ENCODE measurements at regions not wholly inside any gene's neighbourhood (a gene's known extent, or its start where the extent isn't known, plus 50 kb on each side); places are given as distances from the start of the nearest gene placed in this dataset.

DNA sequence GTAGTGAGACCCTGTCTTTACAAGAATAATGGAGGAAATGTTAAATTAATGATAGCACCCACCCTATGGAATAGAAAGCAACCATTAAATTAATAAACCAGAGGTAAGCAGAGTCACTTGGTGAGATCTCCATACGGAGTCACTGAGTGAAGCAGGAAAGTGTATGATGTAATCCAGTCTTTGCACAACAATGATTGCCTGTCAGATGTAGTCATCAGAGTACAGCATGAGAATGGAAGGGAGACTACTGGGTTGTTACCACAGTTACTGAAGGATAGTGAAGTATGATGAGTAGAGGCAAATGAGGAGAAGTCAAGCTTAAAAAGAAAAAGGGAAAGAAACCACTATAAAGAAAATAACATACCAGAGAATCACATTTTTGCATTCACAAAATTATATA lies 371.9 kb upstream of the SHH start:
- Histone ChIP-seq H3K27ac (ENCODE audit: low read depth in 2 of 2, low read length in 2 of 2) (no peak overlapping the region), H3K4me3 (ENCODE audit: low read length in 3 of 3) (no peak overlapping the region), H3K27me3 (ENCODE audit: control insufficient read depth, insufficient read depth, low read length) (no peaks in the 10 kb centered on the region), H3K36me3 (ENCODE audit: control insufficient read depth in 2 of 3, insufficient read depth in 3 of 3, low read length in 3 of 3) (no peaks in the 10 kb centered on the region), H3K9ac (ENCODE audit: low read length in 3 of 3) (no peak overlapping the region), H3K9me3 (ENCODE audit: control insufficient read depth in 2 of 3, insufficient read depth in 1 of 3, low read length in 3 of 3) (no peaks in the 10 kb centered on the region), H3K4me1 (ENCODE audit: control insufficient read depth in 2 of 3, insufficient read depth in 2 of 3, low read depth in 1 of 3, low read length in 3 of 3) (no peaks in the 10 kb centered on the region)
- FAIRE-seq: no peak
- no peak for DNase-seq
- intact Hi-C loops (cut with DNase I): no loop called here
- TF ChIP-seq, protein P1, sequence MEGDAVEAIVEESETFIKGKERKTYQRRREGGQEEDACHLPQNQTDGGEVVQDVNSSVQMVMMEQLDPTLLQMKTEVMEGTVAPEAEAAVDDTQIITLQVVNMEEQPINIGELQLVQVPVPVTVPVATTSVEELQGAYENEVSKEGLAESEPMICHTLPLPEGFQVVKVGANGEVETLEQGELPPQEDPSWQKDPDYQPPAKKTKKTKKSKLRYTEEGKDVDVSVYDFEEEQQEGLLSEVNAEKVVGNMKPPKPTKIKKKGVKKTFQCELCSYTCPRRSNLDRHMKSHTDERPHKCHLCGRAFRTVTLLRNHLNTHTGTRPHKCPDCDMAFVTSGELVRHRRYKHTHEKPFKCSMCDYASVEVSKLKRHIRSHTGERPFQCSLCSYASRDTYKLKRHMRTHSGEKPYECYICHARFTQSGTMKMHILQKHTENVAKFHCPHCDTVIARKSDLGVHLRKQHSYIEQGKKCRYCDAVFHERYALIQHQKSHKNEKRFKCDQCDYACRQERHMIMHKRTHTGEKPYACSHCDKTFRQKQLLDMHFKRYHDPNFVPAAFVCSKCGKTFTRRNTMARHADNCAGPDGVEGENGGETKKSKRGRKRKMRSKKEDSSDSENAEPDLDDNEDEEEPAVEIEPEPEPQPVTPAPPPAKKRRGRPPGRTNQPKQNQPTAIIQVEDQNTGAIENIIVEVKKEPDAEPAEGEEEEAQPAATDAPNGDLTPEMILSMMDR (IDR thresholded peaks at IDR 0.05; ENCODE audit: borderline replicate concordance, extremely low read depth, insufficient read depth): no peak

DNA sequence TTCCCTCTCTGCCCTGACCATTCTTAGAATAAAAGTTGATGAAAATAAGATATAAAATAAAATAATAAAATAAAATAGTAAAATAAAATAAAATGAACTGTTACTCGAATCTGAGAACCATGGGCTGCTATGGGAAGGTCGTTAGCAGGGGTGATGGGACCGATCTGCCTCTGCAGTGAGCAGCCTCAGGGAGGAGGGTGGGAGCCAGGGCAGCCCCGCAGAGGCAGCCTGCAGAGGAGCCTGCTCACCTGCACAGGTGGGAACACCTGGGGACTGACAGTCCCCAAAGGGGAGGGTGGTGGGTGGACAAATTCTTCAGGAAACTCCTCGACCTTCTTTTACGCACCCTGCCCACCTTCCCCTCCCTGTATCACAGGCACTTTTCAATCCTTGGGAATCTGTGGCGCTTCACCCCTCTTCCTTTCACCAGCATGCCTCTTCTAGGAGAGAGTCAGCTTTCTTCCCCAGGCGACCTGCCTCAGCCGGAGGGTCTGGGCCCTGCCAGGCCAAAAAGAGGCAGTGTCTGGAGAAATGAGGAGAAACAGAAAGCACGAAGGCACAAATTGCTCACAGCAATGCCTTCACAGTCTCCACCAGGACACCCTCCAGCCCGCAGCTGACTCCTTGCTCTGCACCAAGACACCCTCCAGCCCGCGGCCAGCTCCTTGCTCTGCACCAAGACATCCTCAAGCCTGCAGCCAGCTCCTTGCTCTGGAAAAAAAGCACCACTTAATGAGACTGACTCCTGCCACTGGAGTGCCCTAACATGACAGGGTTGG lies 368.4 kb upstream of the SHH start:
- no peaks in the 10 kb centered on the region for H3K4me1 ChIP-seq (ENCODE audit: control insufficient read depth in 2 of 3, insufficient read depth in 2 of 3, low read depth in 1 of 3, low read length in 3 of 3)
- DNase-seq (no peak), FAIRE-seq (no peak)
- H3K9ac ChIP-seq (ENCODE audit: low read length in 3 of 3): no peak overlapping the region
- H3K27ac ChIP-seq (ENCODE audit: low read depth in 2 of 2, low read length in 2 of 2): no peak overlapping the region
- H3K27me3 ChIP-seq (ENCODE audit: control insufficient read depth, insufficient read depth, low read length): no peaks in the 10 kb centered on the region
- TF ChIP-seq, protein P1 (IDR thresholded peaks at IDR 0.05; ENCODE audit: borderline replicate concordance, extremely low read depth, insufficient read depth): no peak
- H3K9me3 ChIP-seq (ENCODE audit: control insufficient read depth in 2 of 3, insufficient read depth in 1 of 3, low read length in 3 of 3): no peaks in the 10 kb centered on the region
- no peak overlapping the region for H3K4me3 ChIP-seq (ENCODE audit: low read length in 3 of 3)
- intact Hi-C loops (cut with DNase I): no loop called here
- H3K36me3 ChIP-seq (ENCODE audit: control insufficient read depth in 2 of 3, insufficient read depth in 3 of 3, low read length in 3 of 3): no peaks in the 10 kb centered on the region

- DNase-seq (no peak), FAIRE-seq (no peak)
- TF ChIP-seq, protein P1 (IDR thresholded peaks at IDR 0.05; ENCODE audit: borderline replicate concordance, extremely low read depth, insufficient read depth): no peak
- Histone ChIP-seq H3K27me3 (ENCODE audit: control insufficient read depth, insufficient read depth, low read length) (no peaks in the 10 kb centered on the region), H3K4me1 (ENCODE audit: control insufficient read depth in 2 of 3, insufficient read depth in 2 of 3, low read depth in 1 of 3, low read length in 3 of 3) (no peaks in the 10 kb centered on the region), H3K9ac (ENCODE audit: low read length in 3 of 3) (no peak overlapping the region), H3K4me3 (ENCODE audit: low read length in 3 of 3) (no peak overlapping the region), H3K9me3 (ENCODE audit: control insufficient read depth in 2 of 3, insufficient read depth in 1 of 3, low read length in 3 of 3) (no peaks in the 10 kb centered on the region), H3K27ac (ENCODE audit: low read depth in 2 of 2, low read length in 2 of 2) (no peak overlapping the region), H3K36me3 (ENCODE audit: control insufficient read depth in 2 of 3, insufficient read depth in 3 of 3, low read length in 3 of 3) (no peaks in the 10 kb centered on the region)
- intact Hi-C loops (cut with DNase I): no loop called here
These were observed 367.7 kb upstream of the SHH start for GRCh38 chr7:156179872-156180390.

Data from kidney (tissue), 13 donors.